Keratinocyte (primary cell): ENCODE measurements at regions not wholly inside any gene's neighbourhood (a gene's known extent, or its start where the extent isn't known, plus 50 kb on each side); places are given as distances from the start of the nearest gene placed in this dataset.

ENCODE experiments used
- DNase-seq: peaks from one replicate; pipeline ENCODE4 v3.0.0-alpha.2; 2011; ENCODE audit warnings: low read depth, missing footprints, low spot score
- FAIRE-seq: peaks from 2 replicates; lab custom pipeline; 2011; peaks lifted over from hg19 to GRCh38; lab: Jason Lieb, UNC
- H2AFZ ChIP-seq: 2 replicates; pipeline ENCODE4 v1.6.0; 2012; ENCODE audit warnings: low read length, control low read depth, inconsistent platforms; ENCODE audit not compliant: control insufficient read depth
- H3K27ac ChIP-seq: 2 replicates; pipeline ENCODE4 v1.5.1; 2011; ENCODE audit warnings: low read length; ENCODE audit not compliant: control insufficient read depth, insufficient read depth
- H3K27me3 ChIP-seq: 3 replicates; pipeline ENCODE4 v1.6.0; 2011; ENCODE audit warnings: low read length; ENCODE audit not compliant: control insufficient read depth, insufficient read depth; ENCODE audit errors: extremely low read depth
- H3K36me3 ChIP-seq, 2 experiments: 2 replicates in 1 of 2; 3 replicates in 1 of 2; pipeline ENCODE4 v1.5.1; 2011; ENCODE audit warnings: low read length in 2 of 2, mild to moderate bottlenecking in 1 of 2; ENCODE audit not compliant: control insufficient read depth in 2 of 2, insufficient read depth in 2 of 2; ENCODE audit errors: extremely low read depth in 1 of 2
- H3K4me1 ChIP-seq: 3 replicates; pipeline ENCODE4 v1.5.1; 2011; ENCODE audit warnings: low read length; ENCODE audit not compliant: control insufficient read depth, insufficient read depth; ENCODE audit errors: extremely low read depth
- H3K4me2 ChIP-seq: 3 replicates; pipeline ENCODE4 v1.6.0; 2011; ENCODE audit warnings: low read depth, low read length; ENCODE audit not compliant: control insufficient read depth, insufficient read depth; ENCODE audit errors: extremely low read depth
- H3K4me3 ChIP-seq, 3 experiments: fragments of 200-600 bp in 1 of 3; sonication (generic) in 1 of 3; 2 replicates in 2 of 3; 3 replicates in 1 of 3; pipeline ENCODE4 v1.5.1; 2011 to 2016; ENCODE audit warnings: low read length in 3 of 3, mild to moderate bottlenecking in 3 of 3, control low read depth in 2 of 3, inconsistent platforms in 1 of 3, low read depth in 1 of 3, mixed read lengths in 1 of 3, mixed run types in 1 of 3, moderate library complexity in 1 of 3; ENCODE audit not compliant: control insufficient read depth in 2 of 3, insufficient read depth in 2 of 3; ENCODE audit errors: extremely low read depth in 1 of 3
- H3K79me2 ChIP-seq: 2 replicates; pipeline ENCODE4 v1.6.0; 2012; ENCODE audit warnings: low read length; ENCODE audit not compliant: control insufficient read depth, insufficient read depth
- H3K9ac ChIP-seq: 3 replicates; pipeline ENCODE4 v1.6.0; 2011; ENCODE audit warnings: low read length; ENCODE audit not compliant: control insufficient read depth, insufficient read depth; ENCODE audit errors: extremely low read depth
- H3K9me1 ChIP-seq: 3 replicates; pipeline ENCODE4 v1.6.0; 2011; ENCODE audit warnings: low read length; ENCODE audit not compliant: control insufficient read depth, insufficient read depth; ENCODE audit errors: extremely low read depth
- H3K9me3 ChIP-seq: 2 replicates; pipeline ENCODE4 v1.5.1; 2012; ENCODE audit warnings: low read depth, low read length; ENCODE audit not compliant: control insufficient read depth
- H4K20me1 ChIP-seq: 3 replicates; pipeline ENCODE4 v1.6.0; 2011; ENCODE audit warnings: low read length; ENCODE audit not compliant: control insufficient read depth, insufficient read depth; ENCODE audit errors: extremely low read depth
- EZH2 ChIP-seq: IDR thresholded peaks from one replicate; pipeline ENCODE4 v1.6.1; 2012; ENCODE audit warnings: inconsistent platforms, mild to moderate bottlenecking, low read length, moderate library complexity
- dilution Hi-C: fragments of 300-500 bp; cut with MboI; formaldehyde crosslinking; loops from one replicate; pipeline ENCODE4 v1.7.0; 2020; ENCODE audit warnings: low sequenced_read_pairs; ENCODE audit not compliant: extremely low pct_ligation_motif_present
- TF ChIP-seq, protein P1 (sequence below), 3 experiments: IDR thresholded peaks in 1 of 3; conservative IDR thresholded peaks in 1 of 3; optimal IDR thresholded peaks in 1 of 3; 2 replicates in 2 of 3; 3 replicates in 1 of 3; pipeline versions ENCODE3 to v1.5.1; 2011; ENCODE audit warnings: low read length in 3 of 3, mild to moderate bottlenecking in 3 of 3, moderate library complexity in 2 of 3, control low read depth in 1 of 3, inconsistent platforms in 1 of 3; ENCODE audit not compliant: insufficient read depth in 2 of 3; ENCODE audit errors: extremely low read depth in 1 of 3

DNA sequence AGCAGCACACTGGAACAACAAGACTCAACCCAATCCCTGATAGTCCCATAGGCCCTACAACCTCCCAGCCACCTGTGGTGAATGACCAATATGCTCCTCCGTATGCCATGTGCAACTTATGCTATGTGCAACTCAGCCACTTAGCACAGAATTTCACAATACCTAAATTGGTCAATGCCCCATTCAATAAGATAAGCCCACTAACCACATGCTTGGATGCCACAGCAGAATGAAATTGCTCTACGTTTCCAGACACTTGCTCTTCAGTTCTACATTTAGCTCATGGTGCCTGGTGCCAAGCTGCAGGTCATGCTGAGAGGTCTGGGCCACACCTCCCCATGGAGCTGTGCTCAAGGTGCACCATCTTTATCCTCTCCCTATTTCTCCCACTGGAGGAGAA is 159.8 kb downstream of the EN1 start:
- Histone ChIP-seq H3K4me2 (no peak overlapping the region), H3K4me1 (peaks cover 16% of the 10 kb centered on the region), H3K9ac (no peak overlapping the region), H3K4me3 (no peak overlapping the region), H3K36me3 (no peaks in the 10 kb centered on the region), H3K27ac (no peak overlapping the region), H3K9me3 (no peaks in the 10 kb centered on the region), H3K9me1 (no peaks in the 10 kb centered on the region), H4K20me1 (no peaks in the 10 kb centered on the region), H3K79me2 (no peaks in the 10 kb centered on the region), H3K27me3 (no peaks in the 10 kb centered on the region), H2AFZ (no peak overlapping the region)
- no peak for TF ChIP-seq EZH2
- TF ChIP-seq, protein P1, sequence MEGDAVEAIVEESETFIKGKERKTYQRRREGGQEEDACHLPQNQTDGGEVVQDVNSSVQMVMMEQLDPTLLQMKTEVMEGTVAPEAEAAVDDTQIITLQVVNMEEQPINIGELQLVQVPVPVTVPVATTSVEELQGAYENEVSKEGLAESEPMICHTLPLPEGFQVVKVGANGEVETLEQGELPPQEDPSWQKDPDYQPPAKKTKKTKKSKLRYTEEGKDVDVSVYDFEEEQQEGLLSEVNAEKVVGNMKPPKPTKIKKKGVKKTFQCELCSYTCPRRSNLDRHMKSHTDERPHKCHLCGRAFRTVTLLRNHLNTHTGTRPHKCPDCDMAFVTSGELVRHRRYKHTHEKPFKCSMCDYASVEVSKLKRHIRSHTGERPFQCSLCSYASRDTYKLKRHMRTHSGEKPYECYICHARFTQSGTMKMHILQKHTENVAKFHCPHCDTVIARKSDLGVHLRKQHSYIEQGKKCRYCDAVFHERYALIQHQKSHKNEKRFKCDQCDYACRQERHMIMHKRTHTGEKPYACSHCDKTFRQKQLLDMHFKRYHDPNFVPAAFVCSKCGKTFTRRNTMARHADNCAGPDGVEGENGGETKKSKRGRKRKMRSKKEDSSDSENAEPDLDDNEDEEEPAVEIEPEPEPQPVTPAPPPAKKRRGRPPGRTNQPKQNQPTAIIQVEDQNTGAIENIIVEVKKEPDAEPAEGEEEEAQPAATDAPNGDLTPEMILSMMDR (optimal IDR thresholded peaks at IDR 0.05 in 1 of 3, IDR thresholded peaks at IDR 0.05 in 1 of 3, conservative IDR thresholded peaks at IDR 0.05 in 1 of 3; ENCODE audit: extremely low read depth in 1 of 3, insufficient read depth in 2 of 3, low read length in 3 of 3): no peak
- DNase-seq (no peak), FAIRE-seq (no peak)
- dilution Hi-C loops: no loop called here

DNA sequence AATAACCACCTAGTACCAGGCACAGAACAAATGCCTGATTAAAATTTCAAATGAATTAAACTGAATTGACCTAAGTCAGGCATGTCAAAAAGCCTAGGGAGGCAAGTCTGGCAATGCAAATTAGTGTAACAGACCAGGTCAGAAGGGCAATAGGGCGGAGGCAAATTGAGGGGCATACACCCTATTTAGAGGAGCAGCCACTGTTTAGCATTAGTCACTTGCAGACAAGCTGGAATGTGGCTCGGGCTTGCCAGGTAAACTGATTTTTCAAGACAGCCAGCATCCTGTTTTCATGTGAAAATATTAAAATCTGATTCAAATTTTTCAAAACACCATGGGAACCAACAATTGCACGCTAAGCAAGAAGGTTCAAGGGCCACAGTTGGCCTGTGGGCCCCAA is 160.3 kb downstream of the EN1 start:
- no peaks in the 10 kb centered on the region for H3K36me3 ChIP-seq
- peaks cover 16% of the 10 kb centered on the region for H3K4me1 ChIP-seq
- dilution Hi-C loops: no loop called here
- no peak for TF ChIP-seq EZH2
- TF ChIP-seq, protein P1 (optimal IDR thresholded peaks at IDR 0.05 in 1 of 3, IDR thresholded peaks at IDR 0.05 in 1 of 3, conservative IDR thresholded peaks at IDR 0.05 in 1 of 3; ENCODE audit: extremely low read depth in 1 of 3, insufficient read depth in 2 of 3, low read length in 3 of 3): no peak
- no peak overlapping the region for H2AFZ ChIP-seq
- no peak overlapping the region for H3K27ac ChIP-seq
- H3K27me3 ChIP-seq: no peaks in the 10 kb centered on the region
- H3K9me3 ChIP-seq: no peaks in the 10 kb centered on the region
- no peak overlapping the region for H3K9ac ChIP-seq
- H3K4me2 ChIP-seq: no peak overlapping the region
- DNase-seq (no peak), FAIRE-seq (no peak)
- no peak overlapping the region for H3K4me3 ChIP-seq
- H4K20me1 ChIP-seq: no peaks in the 10 kb centered on the region
- no peaks in the 10 kb centered on the region for H3K79me2 ChIP-seq
- H3K9me1 ChIP-seq: no peaks in the 10 kb centered on the region
